ENCODE measurements at regions not wholly inside any gene's neighbourhood (a gene's known extent, or its start where the extent isn't known, plus 50 kb on each side); places are given as distances from the start of the nearest gene placed in this dataset.

DNA sequence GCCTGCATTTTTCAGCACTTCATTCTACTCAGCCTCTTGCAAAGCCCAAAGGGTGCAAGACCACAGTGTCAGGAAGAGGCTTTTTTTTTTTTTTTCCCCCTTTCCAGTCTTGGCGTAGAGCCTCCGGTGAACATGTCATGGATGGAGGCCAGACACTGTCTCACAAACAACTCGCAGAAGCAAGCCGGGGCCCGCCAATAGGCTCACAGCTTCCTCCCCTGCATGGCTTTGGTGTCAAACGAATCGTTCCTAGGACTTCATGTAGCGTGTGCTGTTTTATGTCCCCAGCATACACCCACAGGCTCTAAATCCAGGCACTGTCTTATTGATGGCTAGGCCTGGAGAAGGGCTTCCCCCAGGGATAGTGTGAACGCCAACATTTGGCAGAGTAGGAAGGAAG is 457.7 kb upstream of the MAF start:
- DNase-seq, result no peak
- Mint-ChIP-seq H3K4me1 (no peaks in the 10 kb centered on the region), H3K4me3 (no peak overlapping the region), H3K27me3 (peaks cover 2% of the 10 kb centered on the region), H3K27ac (no peak overlapping the region), H3K9me3 (no peaks in the 10 kb centered on the region), H3K36me3 (no peaks in the 10 kb centered on the region)

DNA sequence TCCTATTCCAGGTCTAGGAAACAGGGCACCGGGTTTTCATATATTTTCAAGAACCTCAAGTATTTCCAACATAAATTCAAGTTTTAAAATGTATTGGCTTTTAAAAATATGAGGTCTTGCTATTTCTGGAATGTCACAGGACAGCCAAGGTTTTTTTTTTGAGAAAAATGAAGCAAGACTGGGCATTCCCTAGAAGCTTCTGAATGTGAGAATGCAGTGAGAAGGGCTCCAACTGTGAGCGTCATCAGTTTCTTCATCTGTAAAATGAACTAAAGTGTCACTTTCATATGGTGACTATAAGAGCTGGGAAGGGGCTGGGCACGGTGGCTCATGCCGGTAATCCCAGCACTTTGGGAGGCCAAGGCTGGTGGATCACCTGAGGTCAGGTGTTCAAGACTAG is 455.8 kb upstream of the MAF start:
- H3K4me1 Mint-ChIP-seq, result no peaks in the 10 kb centered on the region

DNA sequence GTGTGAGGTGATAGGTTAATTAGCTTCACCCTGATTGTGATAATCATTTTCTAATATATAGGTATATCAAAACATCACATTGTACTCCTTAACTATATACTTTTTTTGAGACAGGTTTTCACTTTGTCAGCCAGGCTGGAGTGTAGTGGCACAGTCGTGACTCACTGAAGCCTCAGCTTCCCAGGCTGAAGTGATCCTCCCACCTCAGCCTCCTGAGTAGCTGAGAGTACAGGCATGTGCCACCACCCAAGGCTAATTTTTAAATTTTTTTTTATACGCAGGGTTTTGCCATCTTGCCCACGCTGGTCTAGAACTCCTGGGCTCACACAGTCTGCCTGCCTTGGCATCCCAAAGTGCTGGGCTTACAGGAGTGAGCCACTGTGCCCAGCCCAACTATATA is 455.3 kb upstream of the MAF start:
- Mint-ChIP-seq H3K27me3 (peaks cover 7% of the 10 kb centered on the region), H3K4me1 (no peaks in the 10 kb centered on the region), H3K36me3 (no peaks in the 10 kb centered on the region), H3K9me3 (no peaks in the 10 kb centered on the region), H3K4me3 (no peak overlapping the region), H3K27ac (no peak overlapping the region)
- DNase-seq, result no peak

More for the DNA sequence above, 455.8 kb upstream of the MAF start:
- Mint-ChIP-seq H3K36me3 (no peaks in the 10 kb centered on the region), H3K9me3 (no peaks in the 10 kb centered on the region), H3K4me3 (no peak overlapping the region), H3K27ac (no peak overlapping the region), H3K27me3 (peaks cover 7% of the 10 kb centered on the region)
- no peak for DNase-seq

DNA sequence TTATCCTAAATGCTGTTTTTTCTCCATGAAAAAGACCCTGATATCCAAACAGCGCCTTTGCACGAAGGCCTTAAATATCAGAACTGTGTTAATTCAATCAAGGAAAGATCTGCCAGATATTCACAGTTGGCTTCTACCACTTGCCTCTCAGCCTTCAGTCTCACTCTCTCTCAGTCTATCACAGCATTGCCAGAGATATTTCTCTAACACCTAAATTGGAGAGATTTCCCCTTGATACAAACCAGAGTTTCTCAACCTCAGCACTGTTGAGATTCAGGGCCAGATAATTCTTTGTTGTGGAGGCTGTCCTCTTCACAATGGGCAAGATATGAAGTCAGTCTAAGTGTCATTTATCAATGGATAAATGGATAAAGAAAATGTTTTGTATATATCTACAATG is 454.1 kb upstream of the MAF start:
- Mint-ChIP-seq H3K9me3 (no peaks in the 10 kb centered on the region), H3K27ac (no peak overlapping the region), H3K27me3 (peaks cover 7% of the 10 kb centered on the region), H3K4me3 (no peak overlapping the region), H3K36me3 (no peaks in the 10 kb centered on the region), H3K4me1 (no peaks in the 10 kb centered on the region)
- DNase-seq, result no peak

DNA sequence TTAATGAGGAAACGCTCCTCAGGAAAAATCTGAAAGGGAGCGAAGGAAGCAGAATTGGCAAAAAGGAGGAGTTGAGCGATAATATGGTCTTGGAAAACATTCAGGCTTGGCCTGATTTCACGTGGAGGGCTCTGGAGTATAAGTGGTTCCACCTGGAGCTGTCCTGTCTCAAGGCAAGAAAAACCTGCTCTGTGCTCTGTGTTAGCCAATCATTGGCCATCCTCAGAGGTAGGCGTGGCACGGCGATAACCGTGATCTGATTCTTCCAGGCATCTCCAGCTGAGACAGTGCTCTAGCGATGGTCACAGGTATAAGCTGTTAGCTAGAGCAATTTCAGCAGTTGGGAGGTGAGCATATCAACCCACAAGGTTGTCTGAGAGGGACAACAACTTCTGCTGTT is 450.5 kb upstream of the MAF start:
- Mint-ChIP-seq H3K4me1 (no peaks in the 10 kb centered on the region), H3K36me3 (no peaks in the 10 kb centered on the region), H3K9me3 (no peaks in the 10 kb centered on the region), H3K27ac (no peak overlapping the region), H3K4me3 (no peak overlapping the region), H3K27me3 (peaks cover 7% of the 10 kb centered on the region)
- no peak for DNase-seq

GRCh38 chr16:80048250-80048649 is 447.7 kb upstream of the MAF start:
- no peaks in the 10 kb centered on the region for H3K4me1 Mint-ChIP-seq
- no peaks in the 10 kb centered on the region for H3K36me3 Mint-ChIP-seq
- DNase-seq, result no peak
- H3K9me3 Mint-ChIP-seq, result no peaks in the 10 kb centered on the region
- no peak overlapping the region for H3K4me3 Mint-ChIP-seq
- peaks cover 6% of the 10 kb centered on the region for H3K27me3 Mint-ChIP-seq
- H3K27ac Mint-ChIP-seq, result no peak overlapping the region

DNA sequence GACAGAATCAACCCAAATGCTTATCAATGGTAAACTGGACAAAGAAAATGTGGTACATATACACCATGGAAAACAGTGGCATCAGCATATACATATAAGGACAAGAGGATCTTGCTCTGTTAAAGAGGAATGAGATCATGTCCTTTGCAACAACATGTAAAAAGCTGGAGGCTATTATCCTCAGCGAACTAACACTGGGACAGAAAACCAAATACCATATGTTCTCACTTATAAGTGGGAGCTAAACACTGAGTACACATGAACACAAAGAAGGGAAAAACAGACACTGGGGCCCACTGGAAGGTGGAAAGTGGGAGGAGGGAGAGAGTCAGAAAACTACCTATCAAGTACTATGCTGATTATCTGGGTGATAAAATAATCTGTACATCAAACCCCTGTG is 447.3 kb upstream of the MAF start:
- H3K9me3 Mint-ChIP-seq, result no peaks in the 10 kb centered on the region
- no peak overlapping the region for H3K27ac Mint-ChIP-seq
- DNase-seq, result no peak
- peaks cover 3% of the 10 kb centered on the region for H3K27me3 Mint-ChIP-seq
- H3K4me3 Mint-ChIP-seq, result no peak overlapping the region
- no peaks in the 10 kb centered on the region for H3K4me1 Mint-ChIP-seq
- H3K36me3 Mint-ChIP-seq, result no peaks in the 10 kb centered on the region

DNA sequence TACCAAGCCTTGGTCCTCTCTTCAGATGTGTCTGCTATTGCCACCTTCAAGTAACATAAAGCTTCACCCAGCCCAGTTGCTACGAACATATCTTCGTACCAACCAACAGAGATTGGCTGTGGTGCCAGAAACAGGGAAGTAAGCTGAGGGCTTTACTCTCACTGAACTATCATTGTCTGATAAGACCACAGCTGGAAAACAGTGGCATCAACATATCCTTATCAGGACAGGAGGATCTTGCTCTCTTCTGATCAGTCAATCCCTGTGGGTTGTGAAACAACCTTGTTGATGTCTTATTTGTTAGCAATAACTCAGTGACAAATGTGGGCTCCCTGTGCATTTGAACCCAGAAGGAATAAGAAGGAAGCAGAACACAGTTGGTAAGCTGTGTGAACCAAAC is 446.3 kb upstream of the MAF start:
- H3K27me3 Mint-ChIP-seq, result peaks cover 5% of the 10 kb centered on the region
- no peak for DNase-seq
- H3K4me3 Mint-ChIP-seq, result no peak overlapping the region
- H3K9me3 Mint-ChIP-seq, result no peaks in the 10 kb centered on the region
- H3K4me1 Mint-ChIP-seq, result no peaks in the 10 kb centered on the region
- no peak overlapping the region for H3K27ac Mint-ChIP-seq
- H3K36me3 Mint-ChIP-seq, result no peaks in the 10 kb centered on the region

DNA sequence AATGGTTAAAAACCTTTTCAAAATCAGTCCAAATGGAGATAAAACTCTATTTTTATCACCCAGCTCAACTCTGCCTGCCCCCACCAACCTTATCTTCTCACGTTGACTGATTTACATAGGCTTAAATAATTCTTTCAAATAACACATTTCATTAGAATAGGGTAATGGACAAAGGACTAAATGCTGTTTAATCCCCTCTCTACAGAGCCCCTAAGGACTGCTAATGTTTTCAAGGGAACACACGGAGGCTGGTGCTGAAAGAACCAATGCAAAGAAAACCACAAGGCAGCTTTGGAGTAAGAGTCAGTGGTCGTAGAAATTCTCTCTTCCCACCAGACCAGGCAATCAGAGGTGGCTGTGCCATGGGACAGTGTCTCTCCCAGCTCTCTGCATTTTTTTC is 445.7 kb upstream of the MAF start:
- no peaks in the 10 kb centered on the region for H3K9me3 Mint-ChIP-seq
- DNase-seq, result no peak

DNA sequence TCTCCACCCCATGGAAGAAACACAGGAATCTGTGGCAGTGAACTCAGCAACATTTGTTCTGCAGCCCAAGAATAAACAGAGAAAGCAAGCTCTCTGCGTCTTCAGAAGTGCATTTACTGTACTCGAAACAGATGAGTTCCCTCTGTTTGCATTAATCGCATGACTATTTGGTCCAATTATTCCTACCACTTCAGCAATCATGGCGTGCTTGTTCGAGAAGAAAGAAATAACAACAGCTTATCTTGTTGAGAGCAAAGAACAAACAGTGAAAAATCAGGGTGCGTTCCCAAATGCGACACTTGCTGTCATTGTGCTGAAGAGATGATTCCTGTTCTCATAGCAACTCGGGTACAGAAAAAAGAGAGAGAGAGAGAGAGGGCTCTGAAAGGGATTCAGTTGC is 445.3 kb upstream of the MAF start:
- Mint-ChIP-seq H3K36me3 (no peaks in the 10 kb centered on the region), H3K4me1 (no peaks in the 10 kb centered on the region), H3K27me3 (peaks cover 11% of the 10 kb centered on the region), H3K9me3 (no peaks in the 10 kb centered on the region), H3K4me3 (no peak overlapping the region), H3K27ac (no peak overlapping the region)
- no peak for DNase-seq

More for the DNA sequence above, 445.7 kb upstream of the MAF start:
- no peak overlapping the region for H3K4me3 Mint-ChIP-seq
- no peaks in the 10 kb centered on the region for H3K4me1 Mint-ChIP-seq
- H3K27ac Mint-ChIP-seq, result no peak overlapping the region
- no peaks in the 10 kb centered on the region for H3K36me3 Mint-ChIP-seq
- H3K27me3 Mint-ChIP-seq, result peaks cover 7% of the 10 kb centered on the region

DNA sequence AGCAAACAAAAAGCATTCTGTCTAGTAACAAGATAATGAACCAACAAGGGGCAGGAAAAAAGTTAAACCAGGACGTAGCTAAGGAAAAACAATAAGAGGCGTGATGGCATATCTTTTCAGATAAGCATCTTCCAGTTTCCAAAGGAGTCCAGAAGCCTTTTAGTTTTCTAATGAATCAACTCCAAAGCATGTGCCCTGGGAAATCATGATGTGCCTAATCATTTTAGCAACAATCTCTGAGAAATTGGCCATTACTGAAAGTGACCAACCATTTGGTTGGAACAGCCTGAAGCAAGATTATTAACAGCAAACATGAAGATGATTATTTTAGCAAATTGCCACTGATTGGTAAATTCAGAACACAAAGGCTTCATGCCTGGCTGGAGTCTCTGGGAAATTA is 440.9 kb upstream of the MAF start:
- DNase-seq, result no peak
- no peak overlapping the region for H3K27ac Mint-ChIP-seq
- H3K27me3 Mint-ChIP-seq, result peaks cover 13% of the 10 kb centered on the region
- H3K4me3 Mint-ChIP-seq, result no peak overlapping the region
- no peaks in the 10 kb centered on the region for H3K4me1 Mint-ChIP-seq
- H3K9me3 Mint-ChIP-seq, result no peaks in the 10 kb centered on the region
- no peaks in the 10 kb centered on the region for H3K36me3 Mint-ChIP-seq

DNA sequence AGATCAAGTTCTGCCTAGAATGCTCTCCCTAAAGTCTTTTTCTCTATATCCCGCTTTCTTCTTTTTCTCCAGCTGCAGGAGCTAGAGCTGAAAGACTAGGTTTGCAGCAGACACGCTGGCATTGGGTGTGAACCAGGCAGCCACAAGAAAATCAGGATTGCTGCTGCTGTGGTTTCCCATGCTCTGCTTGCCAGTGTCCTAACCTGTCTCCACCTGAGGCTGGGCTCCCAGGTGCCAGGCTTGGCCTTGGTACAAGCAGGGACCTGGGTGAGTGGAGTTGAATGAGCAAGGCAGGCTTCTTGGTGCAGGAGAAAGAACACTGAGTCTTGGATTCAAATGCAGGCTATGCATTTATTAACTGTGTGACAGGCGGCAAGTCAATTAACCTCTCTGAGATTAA is 440.3 kb upstream of the MAF start:
- H3K36me3 Mint-ChIP-seq, result no peaks in the 10 kb centered on the region
- no peak overlapping the region for H3K27ac Mint-ChIP-seq
- DNase-seq, result no peak
- no peak overlapping the region for H3K4me3 Mint-ChIP-seq
- H3K4me1 Mint-ChIP-seq, result no peaks in the 10 kb centered on the region
- no peaks in the 10 kb centered on the region for H3K9me3 Mint-ChIP-seq
- peaks cover 13% of the 10 kb centered on the region for H3K27me3 Mint-ChIP-seq

DNA sequence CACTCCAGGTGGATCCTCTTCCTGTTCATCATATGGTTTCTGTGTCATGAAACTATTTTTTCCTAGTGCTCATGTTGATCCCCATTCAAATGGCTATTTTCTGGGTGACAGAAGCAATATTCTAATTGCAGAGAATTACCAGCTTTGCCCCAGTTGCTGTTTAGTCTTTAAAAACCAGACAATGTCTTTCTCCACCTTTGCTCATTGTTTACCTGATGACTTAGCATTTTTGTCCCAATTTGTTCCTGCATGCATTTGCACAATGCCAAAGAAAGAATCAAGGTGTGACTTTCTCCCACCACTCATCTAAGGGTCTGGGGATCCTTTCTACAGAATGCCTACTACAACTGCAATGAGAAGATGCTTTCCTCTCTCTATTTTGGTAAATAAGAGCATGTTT is 439.9 kb upstream of the MAF start:
- peaks cover 13% of the 10 kb centered on the region for H3K27me3 Mint-ChIP-seq
- no peaks in the 10 kb centered on the region for H3K36me3 Mint-ChIP-seq
- no peak overlapping the region for H3K27ac Mint-ChIP-seq
- no peaks in the 10 kb centered on the region for H3K9me3 Mint-ChIP-seq
- DNase-seq, result no peak
- H3K4me3 Mint-ChIP-seq, result no peak overlapping the region
- H3K4me1 Mint-ChIP-seq, result no peaks in the 10 kb centered on the region

- DNase-seq, result no peak
- H3K27me3 Mint-ChIP-seq, result peaks cover 13% of the 10 kb centered on the region
- no peaks in the 10 kb centered on the region for H3K4me1 Mint-ChIP-seq
- no peaks in the 10 kb centered on the region for H3K36me3 Mint-ChIP-seq
- no peak overlapping the region for H3K4me3 Mint-ChIP-seq
- no peaks in the 10 kb centered on the region for H3K9me3 Mint-ChIP-seq
- no peak overlapping the region for H3K27ac Mint-ChIP-seq
These were observed 439.2 kb upstream of the MAF start for GRCh38 chr16:80039777-80040176.

- Mint-ChIP-seq H3K4me1 (no peaks in the 10 kb centered on the region), H3K27me3 (peaks cover 13% of the 10 kb centered on the region), H3K27ac (no peak overlapping the region), H3K4me3 (no peak overlapping the region), H3K36me3 (no peaks in the 10 kb centered on the region), H3K9me3 (peaks cover 2% of the 10 kb centered on the region)
- DNase-seq, result no peak
These were observed 438.0 kb upstream of the MAF start for GRCh38 chr16:80038566-80038965.

DNA sequence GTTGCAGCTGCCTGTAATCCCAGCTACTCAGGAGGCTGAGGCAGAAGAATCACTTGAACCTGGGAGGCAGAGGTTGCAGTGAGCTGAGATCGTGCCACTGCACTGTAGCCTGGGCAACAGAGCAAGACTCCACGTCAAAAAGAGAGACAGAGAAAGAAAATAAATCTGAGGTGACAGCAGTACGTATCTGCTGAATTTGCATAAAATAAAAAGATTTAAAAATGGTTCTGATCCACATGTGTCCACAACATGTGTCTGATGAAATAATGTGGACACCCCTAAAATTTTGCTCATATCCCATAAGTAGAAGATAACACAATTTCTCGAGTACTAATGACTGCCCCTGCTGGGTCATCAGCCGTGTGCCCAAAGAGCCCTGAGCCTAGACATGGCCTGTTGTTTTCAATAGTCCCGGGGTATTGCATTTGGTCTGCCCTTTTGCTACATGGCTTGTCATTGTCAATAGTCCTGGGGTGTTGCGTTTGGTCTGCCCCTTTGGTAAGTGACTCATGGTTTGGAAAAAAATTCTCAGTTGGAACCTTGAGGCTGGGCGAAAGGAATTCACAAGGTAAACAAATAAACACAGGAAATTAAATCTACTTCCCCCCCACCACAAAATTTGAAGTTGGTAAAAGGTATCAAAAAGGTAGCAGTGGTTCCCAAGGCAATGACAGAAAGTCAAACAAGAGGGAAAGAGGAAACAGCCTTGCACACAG is 434.6 kb upstream of the MAF start:
- H3K27ac Mint-ChIP-seq, result no peak overlapping the region
- H3K27me3 Mint-ChIP-seq, result no peaks in the 10 kb centered on the region

GRCh38 chr16:80034469-80034826 is 433.9 kb upstream of the MAF start:
- H3K9me3 Mint-ChIP-seq, result peaks cover 5% of the 10 kb centered on the region
- no peaks in the 10 kb centered on the region for H3K36me3 Mint-ChIP-seq
- DNase-seq, result no peak
- no peak overlapping the region for H3K27ac Mint-ChIP-seq
- no peaks in the 10 kb centered on the region for H3K4me1 Mint-ChIP-seq
- no peaks in the 10 kb centered on the region for H3K27me3 Mint-ChIP-seq
- no peak overlapping the region for H3K4me3 Mint-ChIP-seq

More for the DNA sequence above, 434.6 kb upstream of the MAF start:
- Mint-ChIP-seq H3K4me3 (no peak overlapping the region), H3K36me3 (no peaks in the 10 kb centered on the region), H3K9me3 (peaks cover 5% of the 10 kb centered on the region), H3K4me1 (no peaks in the 10 kb centered on the region)
- no peak for DNase-seq
